ENCODE measurements at regions not wholly inside any gene's neighbourhood (a gene's known extent, or its start where the extent isn't known, plus 50 kb on each side); places are given as distances from the start of the nearest gene placed in this dataset.

GRCh38 chr13:31870511-31870910, 131.2 kb downstream of the RXFP2 start:
- H3K9me3 ChIP-seq (replicated peaks in 1 of 3) = no peaks in the 10 kb centered on the region
- TF ChIP-seq, protein P1, sequence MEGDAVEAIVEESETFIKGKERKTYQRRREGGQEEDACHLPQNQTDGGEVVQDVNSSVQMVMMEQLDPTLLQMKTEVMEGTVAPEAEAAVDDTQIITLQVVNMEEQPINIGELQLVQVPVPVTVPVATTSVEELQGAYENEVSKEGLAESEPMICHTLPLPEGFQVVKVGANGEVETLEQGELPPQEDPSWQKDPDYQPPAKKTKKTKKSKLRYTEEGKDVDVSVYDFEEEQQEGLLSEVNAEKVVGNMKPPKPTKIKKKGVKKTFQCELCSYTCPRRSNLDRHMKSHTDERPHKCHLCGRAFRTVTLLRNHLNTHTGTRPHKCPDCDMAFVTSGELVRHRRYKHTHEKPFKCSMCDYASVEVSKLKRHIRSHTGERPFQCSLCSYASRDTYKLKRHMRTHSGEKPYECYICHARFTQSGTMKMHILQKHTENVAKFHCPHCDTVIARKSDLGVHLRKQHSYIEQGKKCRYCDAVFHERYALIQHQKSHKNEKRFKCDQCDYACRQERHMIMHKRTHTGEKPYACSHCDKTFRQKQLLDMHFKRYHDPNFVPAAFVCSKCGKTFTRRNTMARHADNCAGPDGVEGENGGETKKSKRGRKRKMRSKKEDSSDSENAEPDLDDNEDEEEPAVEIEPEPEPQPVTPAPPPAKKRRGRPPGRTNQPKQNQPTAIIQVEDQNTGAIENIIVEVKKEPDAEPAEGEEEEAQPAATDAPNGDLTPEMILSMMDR (IDR thresholded peaks at IDR 0.05) = no peak
- no peak for TF ChIP-seq POLR2A (IDR thresholded peaks at IDR 0.05)
- H3K27me3 ChIP-seq = no peaks in the 10 kb centered on the region
- intact Hi-C loops (cut with DNase I) = no loop called here
- H3K27ac ChIP-seq = no peak overlapping the region
- no peaks in the 10 kb centered on the region for H3K36me3 ChIP-seq (replicated peaks in 1 of 2)
- WGBS, 4 donors = 43 to 71% (median 52%) methylated on average over 2 of the region's 2 CpGs
- H3K4me3 ChIP-seq = no peak overlapping the region
- no peak for DNase-seq
- H3K4me1 ChIP-seq (replicated peaks in 1 of 2) = no peaks in the 10 kb centered on the region

DNA sequence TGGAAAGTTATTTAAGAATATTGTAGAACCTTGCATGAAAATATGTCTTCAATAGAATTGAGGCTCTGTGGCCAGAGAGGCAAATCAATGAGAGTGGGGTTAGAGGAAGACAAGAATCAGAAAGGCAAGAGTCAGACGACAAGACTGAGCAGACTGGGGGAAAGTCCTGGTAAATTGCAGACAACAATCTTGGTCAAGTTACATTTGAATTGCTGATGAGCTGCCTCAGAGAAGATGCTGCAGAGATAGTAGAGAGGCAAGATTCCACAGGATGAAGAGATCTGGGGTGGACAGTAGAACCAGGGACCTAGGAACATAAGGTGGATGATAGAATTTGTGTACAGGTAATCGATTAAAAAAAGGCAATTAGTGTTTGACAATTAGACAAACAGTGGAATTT, 133.8 kb downstream of the RXFP2 start:
- intact Hi-C loops (cut with DNase I) = no loop called here
- Histone ChIP-seq H3K36me3 (replicated peaks in 1 of 2) (no peaks in the 10 kb centered on the region), H3K27ac (no peak overlapping the region), H3K4me3 (no peak overlapping the region), H3K4me1 (replicated peaks in 1 of 2) (no peaks in the 10 kb centered on the region), H3K27me3 (no peaks in the 10 kb centered on the region), H3K9me3 (replicated peaks in 1 of 3) (no peaks in the 10 kb centered on the region)
- 61 to 71% (median 64%) methylated on average over 2 of the region's 2 CpGs for WGBS, 4 donors
- no peak for DNase-seq
- TF ChIP-seq, protein P1 (IDR thresholded peaks at IDR 0.05) = no peak
- TF ChIP-seq POLR2A (IDR thresholded peaks at IDR 0.05) = no peak

GRCh38 chr13:31875134-31875533, 135.8 kb downstream of the RXFP2 start:
- Histone ChIP-seq H3K4me3 (no peak overlapping the region), H3K4me1 (replicated peaks in 1 of 2) (no peaks in the 10 kb centered on the region), H3K9me3 (replicated peaks in 1 of 3) (no peaks in the 10 kb centered on the region), H3K27ac (no peak overlapping the region), H3K36me3 (replicated peaks in 1 of 2) (no peaks in the 10 kb centered on the region), H3K27me3 (no peaks in the 10 kb centered on the region)
- TF ChIP-seq, protein P1 (IDR thresholded peaks at IDR 0.05) = no peak
- intact Hi-C loops (cut with DNase I) = no loop called here
- no peak for DNase-seq
- 73 to 79% (median 74%) methylated on average over 3 of the region's 3 CpGs for WGBS, 4 donors

GRCh38 chr13:31878052-31878451, 138.7 kb downstream of the RXFP2 start:
- 71 to 87% (median 80%) methylated on average over 1 of the region's 1 CpG for WGBS, 4 donors
- H3K27ac ChIP-seq = no peak overlapping the region
- no peak for TF ChIP-seq POLR2A (IDR thresholded peaks at IDR 0.05)
- TF ChIP-seq, protein P1 (IDR thresholded peaks at IDR 0.05) = no peak
- no peak for DNase-seq
- no peaks in the 10 kb centered on the region for H3K27me3 ChIP-seq
- intact Hi-C loops (cut with DNase I) = no loop called here
- no peaks in the 10 kb centered on the region for H3K9me3 ChIP-seq (replicated peaks in 1 of 3)
- H3K36me3 ChIP-seq (replicated peaks in 1 of 2) = no peaks in the 10 kb centered on the region
- no peak overlapping the region for H3K4me3 ChIP-seq
- H3K4me1 ChIP-seq (replicated peaks in 1 of 2) = no peaks in the 10 kb centered on the region
